Activated CD8-positive, alpha-beta T cell treated with anti-CD3 and anti-CD28 coated beads, Interleukin-2, amount 10 ng/mL, durations not matched to agents 7 days and 5 days (primary cell): ENCODE measurements at regions not wholly inside any gene's neighbourhood (a gene's known extent, or its start where the extent isn't known, plus 50 kb on each side); places are given as distances from the start of the nearest gene placed in this dataset.
"Not testable (repeated sequence)": the region's sequence is repeated elsewhere in the genome, so short reads cannot be mapped to it uniquely, and the experiment has no call there.

Experiments used
- ATAC-seq: fragments of 150-1000 bp; cut with Tn5 transposase; one replicate; pipeline ENCODE4 v1.10.0; 2021; ENCODE audit warnings: moderate library complexity
- CTCF ChIA-PET: fragments of 350-600 bp; sonication (Branson Sonifier 250); formaldehyde crosslinking; loops from one replicate; lab custom pipeline; 2021; ENCODE audit warnings: antibody characterized with exemption; lab: Charles Lee
- POLR2A ChIA-PET: fragments of 350-600 bp; sonication (Branson Sonifier 250); formaldehyde crosslinking; loops from one replicate; lab custom pipeline; 2021; ENCODE audit warnings: antibody characterized with exemption; lab: Charles Lee
- DNase-seq: peaks from one replicate; pipeline ENCODE4 v3.0.0-alpha.2; 2020
- H3K27ac Mint-ChIP-seq: one replicate; pipeline ENCODE4 v1.8.0; 2021; ENCODE audit warnings: mild to moderate bottlenecking, mixed read lengths
- H3K27me3 Mint-ChIP-seq: one replicate; pipeline ENCODE4 v1.8.0; 2021; ENCODE audit warnings: low read depth, mixed read lengths
- H3K36me3 Mint-ChIP-seq: one replicate; pipeline ENCODE4 v1.8.0; 2021; ENCODE audit warnings: low read depth, mixed read lengths
- H3K4me1 Mint-ChIP-seq: one replicate; pipeline ENCODE4 v1.8.0; 2021; ENCODE audit warnings: low read depth, mixed read lengths
- H3K4me3 Mint-ChIP-seq: one replicate; pipeline ENCODE4 v1.8.0; 2021; ENCODE audit warnings: mild to moderate bottlenecking, mixed read lengths
- H3K9me3 Mint-ChIP-seq: one replicate; pipeline ENCODE4 v1.8.0; 2022; ENCODE audit warnings: mixed read lengths; ENCODE audit not compliant: insufficient read depth

- H3K27me3 Mint-ChIP-seq: no peaks in the 10 kb centered on the region
- no peak for ATAC-seq
- H3K4me1 Mint-ChIP-seq: no peaks in the 10 kb centered on the region
- ChIA-PET POLR2A (no interaction called here), CTCF (no interaction called here)
- H3K27ac Mint-ChIP-seq: no peak overlapping the region
- no peaks in the 10 kb centered on the region for H3K9me3 Mint-ChIP-seq
- no peaks in the 10 kb centered on the region for H3K36me3 Mint-ChIP-seq
- DNase-seq: no peak
- H3K4me3 Mint-ChIP-seq: no peak overlapping the region
Measured at GRCh38 chr7:138245682-138246081, 169.4 kb downstream of the AKR1D1 start.

GRCh38 chr7:138246428-138246827, 170.2 kb downstream of the AKR1D1 start:
- DNase-seq (no peak), ATAC-seq (no peak)
- ChIA-PET CTCF (no interaction called here), POLR2A (no interaction called here)
- Mint-ChIP-seq H3K4me1 (no peaks in the 10 kb centered on the region), H3K9me3 (no peaks in the 10 kb centered on the region), H3K27ac (no peak overlapping the region), H3K27me3 (no peaks in the 10 kb centered on the region), H3K36me3 (no peaks in the 10 kb centered on the region), H3K4me3 (no peak overlapping the region)

GRCh38 chr7:138247081-138247480, 170.8 kb downstream of the AKR1D1 start:
- ChIA-PET POLR2A (no interaction called here), CTCF (no interaction called here)
- Mint-ChIP-seq H3K9me3 (no peaks in the 10 kb centered on the region), H3K27me3 (no peaks in the 10 kb centered on the region), H3K4me3 (no peak overlapping the region), H3K27ac (no peak overlapping the region), H3K36me3 (no peaks in the 10 kb centered on the region), H3K4me1 (no peaks in the 10 kb centered on the region)
- no peak for DNase-seq
- no peak for ATAC-seq

- DNase-seq (no peak), ATAC-seq (no peak)
- POLR2A ChIA-PET: no interaction called here
- no peak overlapping the region for H3K4me3 Mint-ChIP-seq
- H3K36me3 Mint-ChIP-seq: no peaks in the 10 kb centered on the region
- no peaks in the 10 kb centered on the region for H3K27me3 Mint-ChIP-seq
- no peaks in the 10 kb centered on the region for H3K9me3 Mint-ChIP-seq
- CTCF ChIA-PET: interaction anchor here (1.3 kb wide), 1 partner anchor 86 kb away, joined by 3 read pairs; no protein-coding TSS in a partner anchor
- no peak overlapping the region for H3K27ac Mint-ChIP-seq
- H3K4me1 Mint-ChIP-seq: no peaks in the 10 kb centered on the region
Measured at GRCh38 chr7:138247568-138248333, 171.5 kb downstream of the AKR1D1 start.

GRCh38 chr7:138248609-138249008, 172.3 kb downstream of the AKR1D1 start:
- POLR2A ChIA-PET: no interaction called here
- Mint-ChIP-seq H3K27me3 (no peaks in the 10 kb centered on the region), H3K4me3 (no peak overlapping the region), H3K4me1 (no peaks in the 10 kb centered on the region), H3K9me3 (no peaks in the 10 kb centered on the region), H3K27ac (no peak overlapping the region), H3K36me3 (no peaks in the 10 kb centered on the region)
- ATAC-seq (no peak), DNase-seq (no peak)
- CTCF ChIA-PET: interaction anchor here (1.3 kb wide), 1 partner anchor 87 kb away, joined by 3 read pairs; no protein-coding TSS in a partner anchor

GRCh38 chr7:138249975-138250374, 173.7 kb downstream of the AKR1D1 start:
- DNase-seq: no peak
- ChIA-PET POLR2A (no interaction called here), CTCF (no interaction called here)
- Mint-ChIP-seq H3K27me3 (no peaks in the 10 kb centered on the region), H3K36me3 (no peaks in the 10 kb centered on the region), H3K9me3 (no peaks in the 10 kb centered on the region), H3K4me1 (no peaks in the 10 kb centered on the region), H3K27ac (no peak overlapping the region), H3K4me3 (no peak overlapping the region)
- ATAC-seq: no peak

GRCh38 chr7:138252666-138253065, 176.4 kb downstream of the AKR1D1 start:
- ATAC-seq, H3K4me3 Mint-ChIP-seq, H3K27ac Mint-ChIP-seq, H3K4me1 Mint-ChIP-seq, CTCF ChIA-PET, H3K36me3 Mint-ChIP-seq, POLR2A ChIA-PET, H3K27me3 Mint-ChIP-seq, DNase-seq, H3K9me3 Mint-ChIP-seq: not testable (repeated sequence)

GRCh38 chr7:138254444-138254843, 178.2 kb downstream of the AKR1D1 start:
- POLR2A ChIA-PET: no interaction called here
- no peaks in the 10 kb centered on the region for H3K4me1 Mint-ChIP-seq
- CTCF ChIA-PET: no interaction called here
- no peaks in the 10 kb centered on the region for H3K9me3 Mint-ChIP-seq
- no peak for DNase-seq
- H3K36me3 Mint-ChIP-seq: no peaks in the 10 kb centered on the region
- ATAC-seq: no peak
- no peak overlapping the region for H3K27ac Mint-ChIP-seq
- no peak overlapping the region for H3K4me3 Mint-ChIP-seq
- no peaks in the 10 kb centered on the region for H3K27me3 Mint-ChIP-seq

GRCh38 chr7:138257459-138258196, 181.4 kb downstream of the AKR1D1 start:
- no peaks in the 10 kb centered on the region for H3K9me3 Mint-ChIP-seq
- DNase-seq (no peak), ATAC-seq (no peak)
- no peak overlapping the region for H3K4me3 Mint-ChIP-seq
- ChIA-PET POLR2A (no interaction called here), CTCF (no interaction called here)
- H3K36me3 Mint-ChIP-seq: no peaks in the 10 kb centered on the region
- H3K27ac Mint-ChIP-seq: no peak overlapping the region
- H3K27me3 Mint-ChIP-seq: peaks cover 3% of the 10 kb centered on the region
- H3K4me1 Mint-ChIP-seq: no peaks in the 10 kb centered on the region

- no peaks in the 10 kb centered on the region for H3K9me3 Mint-ChIP-seq
- peaks cover 3% of the 10 kb centered on the region for H3K27me3 Mint-ChIP-seq
- ChIA-PET POLR2A (no interaction called here), CTCF (no interaction called here)
- ATAC-seq (no peak), DNase-seq (no peak)
- H3K4me1 Mint-ChIP-seq: no peaks in the 10 kb centered on the region
- H3K4me3 Mint-ChIP-seq: no peak overlapping the region
- H3K36me3 Mint-ChIP-seq: no peaks in the 10 kb centered on the region
- no peak overlapping the region for H3K27ac Mint-ChIP-seq
Measured at GRCh38 chr7:138258197-138258559, 181.9 kb downstream of the AKR1D1 start.

- peaks cover 3% of the 10 kb centered on the region for H3K27me3 Mint-ChIP-seq
- no peaks in the 10 kb centered on the region for H3K36me3 Mint-ChIP-seq
- ATAC-seq (no peak), DNase-seq (no peak)
- no peaks in the 10 kb centered on the region for H3K9me3 Mint-ChIP-seq
- H3K4me1 Mint-ChIP-seq: no peaks in the 10 kb centered on the region
- ChIA-PET POLR2A (no interaction called here), CTCF (no interaction called here)
- H3K4me3 Mint-ChIP-seq: no peak overlapping the region
- no peak overlapping the region for H3K27ac Mint-ChIP-seq
Measured at GRCh38 chr7:138259675-138260074, 183.4 kb downstream of the AKR1D1 start.

- no peaks in the 10 kb centered on the region for H3K36me3 Mint-ChIP-seq
- no peak for ATAC-seq
Measured at GRCh38 chr7:138267934-138268333, 191.7 kb downstream of the AKR1D1 start.

More at GRCh38 chr7:138267934-138268333, 191.7 kb downstream of the AKR1D1 start:
- no peaks in the 10 kb centered on the region for H3K4me1 Mint-ChIP-seq
- H3K27me3 Mint-ChIP-seq: no peaks in the 10 kb centered on the region
- no peaks in the 10 kb centered on the region for H3K9me3 Mint-ChIP-seq
- ChIA-PET CTCF (no interaction called here), POLR2A (no interaction called here)
- H3K27ac Mint-ChIP-seq: no peak overlapping the region
- no peak for DNase-seq
- no peak overlapping the region for H3K4me3 Mint-ChIP-seq
